ENCODE measurements at regions not wholly inside any gene's neighbourhood (a gene's known extent, or its start where the extent isn't known, plus 50 kb on each side); places are given as distances from the start of the nearest gene placed in this dataset.
A peak's percentile ranks its signal among the peaks of the same experiment; 100 is the strongest.
"Not testable (repeated sequence)": the region's sequence is repeated elsewhere in the genome, so short reads cannot be mapped to it uniquely, and the experiment has no call there.

GRCh38 chr4:64216741-64217140 is 192.5 kb downstream of the TECRL start:
- no peak for DNase-seq

GRCh38 chr4:64205376-64205775 is 203.9 kb downstream of the TECRL start:
- DNase-seq, result no peak

GRCh38 chr4:64200001-64200555 is 209.2 kb downstream of the TECRL start:
- DNase-seq, result no peak

- no peak for DNase-seq
Measured at GRCh38 chr4:64195582-64195981, 213.7 kb downstream of the TECRL start.

GRCh38 chr4:64192731-64193412 is 216.4 kb downstream of the TECRL start:
- no peak for DNase-seq

GRCh38 chr4:64174247-64174882 is 234.9 kb downstream of the TECRL start:
- DNase-seq, result no peak

- no peak for DNase-seq
Measured at GRCh38 chr4:64166365-64166764, 242.9 kb downstream of the TECRL start.

GRCh38 chr4:64158648-64159326 is 250.5 kb downstream of the TECRL start:
- peak; percentile 61 for DNase-seq

GRCh38 chr4:64157397-64157796 is 251.9 kb downstream of the TECRL start:
- no peak for DNase-seq

- DNase-seq, result no peak
Measured at GRCh38 chr4:64156253-64156652, 253.0 kb downstream of the TECRL start.

GRCh38 chr4:64146030-64146429 is 263.2 kb downstream of the TECRL start:
- no peak for DNase-seq

GRCh38 chr4:64144994-64145393 is 264.3 kb downstream of the TECRL start:
- peak; percentile 48 for DNase-seq

GRCh38 chr4:64130907-64131306 is 278.3 kb downstream of the TECRL start:
- DNase-seq, result no peak

GRCh38 chr4:64125354-64125753 is 283.9 kb downstream of the TECRL start:
- DNase-seq, result no peak

GRCh38 chr4:64121803-64122202 is 287.4 kb downstream of the TECRL start:
- DNase-seq, result no peak

GRCh38 chr4:64105903-64106302 is 303.3 kb downstream of the TECRL start:
- no peak for DNase-seq

GRCh38 chr4:64095398-64095797 is 313.9 kb downstream of the TECRL start:
- DNase-seq, result no peak

- DNase-seq, result no peak
Measured at GRCh38 chr4:64079316-64079715, 329.9 kb downstream of the TECRL start.

GRCh38 chr4:64068096-64068495 is 341.2 kb downstream of the TECRL start:
- no peak for DNase-seq

GRCh38 chr4:64062991-64063390 is 346.3 kb downstream of the TECRL start:
- no peak for DNase-seq

- DNase-seq, result not testable (repeated sequence)
Measured at GRCh38 chr4:64037033-64037432, 372.2 kb downstream of the TECRL start.

- no peak for DNase-seq
Measured at GRCh38 chr4:64022560-64022959, 386.7 kb downstream of the TECRL start.

GRCh38 chr4:64016893-64017292 is 392.4 kb downstream of the TECRL start:
- DNase-seq, result no peak

- no peak for DNase-seq
Measured at GRCh38 chr4:64014647-64015046, 394.6 kb downstream of the TECRL start.

Measured in SHP77 treated with DMSO at 0.1 percent for 48 hours (cell line).